GM06990 (cell line): ENCODE measurements at regions not wholly inside any gene's neighbourhood (a gene's known extent, or its start where the extent isn't known, plus 50 kb on each side); places are given as distances from the start of the nearest gene placed in this dataset.

Experiments
- DNase-seq: peaks from one replicate; pipeline ENCODE4 v3.0.0-alpha.2; 2011; ENCODE audit not compliant: insufficient read length; ENCODE audit errors: extremely low read depth
- H3K27me3 ChIP-seq: replicated peaks from 2 replicates; pipeline ENCODE4 v1.6.0; 2011; ENCODE audit warnings: low read length; ENCODE audit not compliant: control insufficient read depth, insufficient read depth
- H3K36me3 ChIP-seq: 2 replicates; pipeline ENCODE4 v1.5.1; 2011; ENCODE audit warnings: low read length; ENCODE audit not compliant: control insufficient read depth, insufficient read depth
- H3K4me3 ChIP-seq: replicated peaks from 2 replicates; pipeline ENCODE4 v1.5.1; 2011; ENCODE audit warnings: low read depth, mild to moderate bottlenecking, control low read depth, low read length
- CTCF ChIP-seq: IDR thresholded peaks from 2 replicates; pipeline ENCODE4 v1.5.1; 2011; ENCODE audit warnings: low read length, control low read depth, mild to moderate bottlenecking, inconsistent platforms; ENCODE audit not compliant: insufficient read depth, poor library complexity, severe bottlenecking

DNA sequence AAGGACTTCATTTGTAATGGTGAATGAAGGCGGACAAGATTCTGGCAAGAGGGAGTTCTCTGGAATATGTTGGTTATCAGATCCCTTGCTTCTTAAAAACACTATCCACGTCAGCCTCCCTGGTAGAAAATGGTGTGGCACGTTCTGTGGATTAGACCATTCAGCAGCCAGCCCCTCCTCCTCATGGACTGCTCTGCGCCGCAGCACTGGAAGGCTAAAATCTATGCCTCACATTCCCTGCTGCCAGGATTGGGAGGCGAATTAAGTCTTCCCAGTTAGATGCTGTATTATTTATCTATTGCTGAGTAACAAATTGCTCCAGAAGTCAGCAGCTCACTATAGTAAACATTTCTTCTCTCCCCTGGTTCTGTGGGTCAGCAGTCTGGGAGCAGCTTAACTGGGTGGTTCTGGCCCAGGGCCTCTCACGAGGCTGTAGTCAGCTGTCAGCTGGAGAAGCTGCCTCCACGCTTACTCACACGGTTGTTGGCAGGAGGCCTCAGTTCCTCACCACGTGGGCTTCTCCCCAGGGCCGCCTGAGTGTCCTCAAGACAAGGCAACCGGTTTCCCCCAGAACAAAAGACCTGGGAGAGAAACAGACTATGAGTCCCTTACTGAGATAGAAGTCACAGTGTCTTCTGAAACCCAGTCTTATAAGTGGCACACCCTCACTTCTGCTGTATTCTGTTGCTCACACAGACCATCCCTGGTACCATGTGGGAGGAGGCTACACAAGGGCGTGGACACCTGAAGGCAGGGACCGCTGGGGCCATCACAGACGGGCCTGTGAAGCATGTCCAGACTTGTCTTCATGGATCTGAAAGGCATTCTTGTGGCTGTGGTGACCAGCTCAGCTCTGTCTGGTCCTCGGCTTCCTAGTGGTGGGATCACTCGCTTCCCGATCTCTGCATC is 101.0 kb downstream of the NRN1 start:
- no peaks in the 10 kb centered on the region for H3K36me3 ChIP-seq
- no peaks in the 10 kb centered on the region for H3K27me3 ChIP-seq
- DNase-seq = no peak
- TF ChIP-seq CTCF = no peak
- no peak overlapping the region for H3K4me3 ChIP-seq

DNA sequence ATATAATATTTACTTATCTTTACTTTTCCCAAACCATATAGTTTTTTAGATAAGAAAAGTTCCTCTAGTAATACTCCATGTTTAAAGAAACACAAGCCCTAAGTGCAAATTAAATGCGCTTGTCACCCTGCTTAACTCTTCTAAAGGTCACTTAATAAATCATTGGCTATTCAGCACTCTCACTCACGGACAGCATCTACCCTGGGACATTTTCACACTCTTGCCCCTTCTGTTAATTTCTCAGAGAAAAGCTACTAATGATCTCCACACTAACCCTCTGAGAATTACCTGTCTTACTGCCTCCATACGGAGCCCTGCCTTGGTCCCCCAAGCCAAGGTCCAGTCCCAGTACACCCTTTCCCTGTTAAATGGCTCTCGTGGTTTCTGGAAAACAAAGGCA is 102.2 kb downstream of the NRN1 start:
- Histone ChIP-seq H3K27me3 (no peaks in the 10 kb centered on the region), H3K36me3 (no peaks in the 10 kb centered on the region), H3K4me3 (no peak overlapping the region)
- TF ChIP-seq CTCF = no peak
- no peak for DNase-seq

- Histone ChIP-seq H3K4me3 (no peak overlapping the region), H3K36me3 (no peaks in the 10 kb centered on the region), H3K27me3 (no peaks in the 10 kb centered on the region)
- no peak for DNase-seq
- no peak for TF ChIP-seq CTCF
Observed at GRCh38 chr6:5899216-5900045, 107.3 kb downstream of the NRN1 start.

- Histone ChIP-seq H3K4me3 (no peak overlapping the region), H3K27me3 (no peaks in the 10 kb centered on the region), H3K36me3 (no peaks in the 10 kb centered on the region)
- no peak for DNase-seq
- peak; percentile 3 for TF ChIP-seq CTCF
Observed at GRCh38 chr6:5898563-5898962, 108.2 kb downstream of the NRN1 start.

DNA sequence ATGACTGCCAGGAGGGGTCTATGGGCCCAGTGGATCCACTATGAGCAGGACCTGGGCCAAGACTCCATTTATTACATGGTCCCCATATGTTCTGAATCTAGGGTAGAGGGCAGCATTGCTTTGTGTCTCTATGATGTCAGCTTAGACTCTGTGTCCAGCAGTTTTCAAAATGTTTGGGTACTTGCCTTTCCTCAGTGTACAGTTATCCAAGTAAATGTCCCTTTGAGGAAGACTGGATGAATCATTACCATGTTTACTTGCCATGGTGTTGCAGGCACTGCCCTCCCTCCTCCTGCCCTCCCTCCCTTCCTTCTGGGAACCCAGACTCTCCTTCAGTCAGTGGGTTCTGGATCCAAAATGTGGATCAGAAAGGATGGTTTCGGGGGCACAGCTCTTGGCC is 108.6 kb downstream of the NRN1 start:
- Histone ChIP-seq H3K4me3 (no peak overlapping the region), H3K36me3 (no peaks in the 10 kb centered on the region), H3K27me3 (no peaks in the 10 kb centered on the region)
- no peak for TF ChIP-seq CTCF
- DNase-seq = no peak
